ENCODE measurements at regions not wholly inside any gene's neighbourhood (a gene's known extent, or its start where the extent isn't known, plus 50 kb on each side); places are given as distances from the start of the nearest gene placed in this dataset.
"Not testable (repeated sequence)": the region's sequence is repeated elsewhere in the genome, so short reads cannot be mapped to it uniquely, and the experiment has no call there.

GRCh38 chr3:125762601-125763000, 167.3 kb upstream of the OSBPL11 start:
- TF ChIP-seq EZH2 (IDR thresholded peaks at IDR 0.05; ENCODE audit: low read length, missing control alignments); CTCF (conservative IDR thresholded peaks at IDR 0.05 in 1 of 2, IDR thresholded peaks at IDR 0.05 in 1 of 2; ENCODE audit: low read depth in 1 of 2, low read length in 2 of 2): not testable (repeated sequence)
